HG03025 (cell line): ENCODE measurements at regions not wholly inside any gene's neighbourhood (a gene's known extent, or its start where the extent isn't known, plus 50 kb on each side); places are given as distances from the start of the nearest gene placed in this dataset.
"Not testable (repeated sequence)": the region's sequence is repeated elsewhere in the genome, so short reads cannot be mapped to it uniquely, and the experiment has no call there.

ENCODE experiments used
- ATAC-seq: cut with Tn5 transposase; IDR thresholded peaks from one replicate; pipeline ENCODE4 v1.9.1; 2021; ENCODE audit warnings: mild to moderate bottlenecking, moderate library complexity; ENCODE audit not compliant: unreplicated experiment, low FRiP score

DNA sequence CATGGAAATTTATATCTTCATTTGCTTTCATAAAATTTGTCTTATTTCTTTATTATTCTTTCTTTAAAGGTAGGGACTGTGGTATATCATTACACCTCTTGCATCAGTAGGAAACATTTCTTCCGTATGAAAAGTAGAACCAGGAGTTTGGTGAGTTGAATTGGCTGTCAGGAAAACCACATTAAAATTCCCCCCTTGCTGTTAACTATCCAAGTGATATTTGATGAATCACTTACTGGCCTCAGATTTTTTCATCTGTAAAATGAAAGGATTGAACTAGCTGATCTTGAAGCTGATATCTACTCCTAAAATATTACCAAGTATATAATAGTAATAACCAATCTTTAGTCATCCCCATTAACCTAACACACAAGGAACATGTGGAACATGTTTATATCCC, 460.9 kb downstream of the GJA1 start:
- no peak for ATAC-seq

- no peak for ATAC-seq
Observed at GRCh38 chr6:121896771-121897170, 461.3 kb downstream of the GJA1 start.

DNA sequence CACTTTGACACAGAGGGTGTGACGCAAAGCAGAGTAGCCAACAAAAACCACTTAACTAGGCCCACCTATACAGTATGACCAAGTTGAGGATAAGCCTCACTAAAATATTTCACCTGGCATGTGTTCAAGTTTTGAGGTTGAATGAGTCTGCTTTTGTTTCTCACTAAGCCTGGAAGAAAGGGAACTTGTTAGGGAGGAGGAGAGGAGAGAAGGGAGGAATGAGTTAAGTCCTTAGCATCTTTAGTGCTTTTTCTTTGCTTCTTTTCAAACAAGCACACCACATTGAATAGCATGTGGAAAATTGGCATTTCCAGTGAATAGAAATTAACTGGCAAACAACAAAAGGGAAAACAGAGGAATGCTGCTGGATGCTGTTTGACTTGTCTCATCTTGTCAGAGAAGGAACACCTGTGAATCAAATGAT, 461.9 kb downstream of the GJA1 start:
- ATAC-seq: no peak

GRCh38 chr6:121901432-121901831, 466.0 kb downstream of the GJA1 start:
- ATAC-seq: no peak

GRCh38 chr6:121904559-121904958, 469.1 kb downstream of the GJA1 start:
- ATAC-seq: no peak

- no peak for ATAC-seq
Observed at GRCh38 chr6:121912905-121913304, 477.5 kb downstream of the GJA1 start.

DNA sequence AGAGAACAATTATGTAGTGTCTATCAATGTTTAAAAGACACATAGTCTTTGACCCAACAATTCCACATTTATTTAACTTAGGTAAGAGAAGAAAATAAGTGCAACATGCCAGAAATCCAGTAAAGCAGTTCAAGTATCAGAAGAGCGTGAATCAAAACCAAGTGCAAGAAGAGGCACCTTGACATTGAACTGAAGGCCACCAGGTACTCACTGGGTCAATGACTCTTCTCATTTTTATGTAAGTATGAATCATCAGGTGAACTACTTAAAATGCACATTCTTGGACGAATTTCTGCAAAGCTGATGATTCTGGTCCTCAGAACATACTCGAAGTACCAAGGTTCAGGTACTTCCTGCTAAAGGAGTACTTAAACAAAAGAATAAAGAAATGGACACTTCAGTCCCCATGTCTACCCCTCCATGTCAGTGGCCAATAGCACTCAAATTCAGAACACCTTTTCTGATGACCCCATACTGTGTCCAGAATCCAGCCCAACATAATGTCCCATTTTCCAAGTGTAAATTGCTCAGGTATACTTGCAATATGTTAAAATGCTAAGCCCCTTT, 481.9 kb downstream of the GJA1 start:
- no peak for ATAC-seq

DNA sequence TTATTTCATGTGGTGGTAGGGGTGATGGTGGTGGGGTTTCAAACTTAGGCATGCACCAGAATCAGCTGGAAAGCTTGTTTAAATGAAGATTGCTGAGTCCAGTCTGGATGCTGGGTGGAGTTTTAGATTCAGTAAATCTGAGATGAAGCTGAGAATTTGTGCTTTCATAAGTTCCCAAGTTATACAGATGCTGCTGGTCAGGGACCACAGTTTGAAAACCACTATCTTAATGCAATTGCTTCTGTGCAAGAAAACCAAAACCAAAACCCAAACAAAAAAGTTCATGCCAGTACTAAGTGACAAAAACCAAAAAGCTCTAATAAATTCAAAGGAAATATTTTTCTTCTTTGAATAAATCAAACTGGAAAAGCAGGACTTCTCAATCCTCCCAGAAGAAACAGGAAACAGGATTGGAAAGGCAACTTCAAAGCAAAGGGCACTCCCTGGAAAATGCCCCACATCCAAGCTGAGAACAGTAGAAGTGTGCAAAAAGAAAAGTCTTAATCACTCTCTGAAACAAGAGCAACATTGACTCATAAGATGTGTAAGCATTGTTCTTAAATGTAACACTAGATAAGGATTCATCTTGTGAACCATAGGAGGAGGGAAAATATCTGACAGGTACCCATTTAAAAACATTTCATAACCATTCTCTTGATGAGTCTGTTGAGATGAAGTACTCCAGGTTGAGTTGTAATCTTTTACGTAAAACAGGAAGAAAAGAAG, 481.5 kb upstream of the HSF2 start:
- ATAC-seq: no peak

GRCh38 chr6:121920616-121921015, 478.8 kb upstream of the HSF2 start:
- ATAC-seq: no peak

- no peak for ATAC-seq
Observed at GRCh38 chr6:121925024-121925423, 474.4 kb upstream of the HSF2 start.

DNA sequence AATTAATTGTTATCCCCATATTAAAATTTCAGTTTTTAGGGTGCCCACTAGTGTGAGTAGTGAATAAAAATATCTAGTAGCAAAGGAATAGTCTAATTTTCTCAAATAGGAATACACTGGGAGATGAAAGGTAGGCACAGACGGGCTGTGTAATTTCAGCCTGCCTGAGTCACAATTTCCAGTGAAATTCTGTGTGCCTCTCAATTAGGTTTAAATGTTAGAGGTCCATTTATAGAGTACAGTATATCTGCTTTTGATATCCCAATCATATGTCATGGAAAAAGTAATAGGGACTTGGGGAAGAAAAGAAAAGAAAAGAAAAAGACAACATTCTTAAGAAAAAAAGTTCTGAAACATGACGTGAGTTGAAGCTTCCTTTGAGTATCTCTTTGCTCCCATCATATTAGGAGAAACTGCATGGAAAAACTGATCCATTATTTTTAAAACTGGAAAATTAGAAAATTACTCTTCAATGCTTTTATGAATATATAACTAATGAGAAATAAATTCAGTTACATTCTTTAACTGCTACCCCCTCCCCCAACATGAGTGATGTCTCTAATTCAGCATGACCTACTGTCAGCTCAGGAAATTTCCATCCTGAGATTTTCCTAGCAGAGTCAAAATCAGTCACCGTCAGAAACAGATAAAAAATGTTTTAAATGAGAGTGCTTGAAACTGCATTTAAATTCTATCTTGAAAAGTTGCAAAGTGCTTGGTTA, 473.8 kb upstream of the HSF2 start:
- ATAC-seq: no peak

- ATAC-seq: no peak
Observed at GRCh38 chr6:121929301-121929700, 470.2 kb upstream of the HSF2 start.

GRCh38 chr6:121932076-121932991, 467.1 kb upstream of the HSF2 start:
- ATAC-seq: no peak

DNA sequence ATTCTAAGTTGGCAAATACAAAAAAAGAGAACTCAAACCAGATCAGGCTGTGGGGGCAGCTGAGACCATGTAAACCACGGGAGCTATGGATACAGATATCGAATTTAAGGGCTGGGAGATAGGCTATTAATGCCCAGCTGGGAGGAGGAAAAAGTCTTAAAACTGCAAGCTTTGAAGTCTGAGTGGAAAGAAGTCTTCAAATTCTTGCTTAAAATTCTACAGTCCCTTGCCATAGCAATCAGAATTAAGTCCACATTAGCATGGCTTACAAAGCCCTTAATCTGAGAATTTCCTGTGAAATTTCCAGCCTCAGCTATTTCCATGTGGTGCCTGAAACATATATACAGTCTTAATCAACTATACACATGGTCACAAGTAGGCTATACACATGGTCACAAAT, 465.0 kb upstream of the HSF2 start:
- ATAC-seq: no peak

DNA sequence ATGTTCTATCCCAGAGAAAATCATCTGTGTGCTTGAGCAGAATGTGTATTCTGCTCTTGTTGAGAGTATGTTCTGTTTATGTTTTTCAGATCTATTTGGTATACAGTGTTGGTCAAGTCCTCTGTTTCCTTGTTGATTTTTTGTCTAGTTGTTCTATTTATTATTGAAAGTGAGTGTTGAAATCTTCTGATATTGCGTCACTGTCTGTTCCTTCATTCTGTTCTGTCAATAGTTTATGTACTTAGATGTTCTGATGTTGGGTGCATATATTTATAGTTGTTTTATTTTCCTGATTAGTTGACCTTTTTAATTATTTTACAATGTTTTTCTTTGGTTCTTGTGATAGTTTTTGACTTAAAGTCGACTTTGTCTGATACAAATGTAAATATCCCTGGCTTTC, 458.7 kb upstream of the HSF2 start:
- ATAC-seq: no peak

DNA sequence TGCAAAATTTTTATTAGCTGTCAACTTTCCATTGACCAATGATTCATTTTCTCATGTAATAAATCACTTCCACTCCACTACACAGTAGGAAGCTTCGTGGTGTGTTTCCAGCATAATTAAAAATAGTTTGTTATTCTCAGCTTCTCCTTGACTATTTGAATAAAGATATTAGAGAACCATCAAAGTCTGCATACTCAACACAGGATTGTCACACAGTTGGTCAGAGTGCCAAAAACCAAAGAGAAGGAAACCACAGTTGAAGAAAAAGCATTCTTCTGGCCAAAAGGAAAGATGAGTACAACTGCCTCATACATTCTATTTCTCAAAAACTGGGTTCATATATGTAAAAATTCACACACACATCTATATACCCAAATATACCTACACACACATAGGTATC, 455.1 kb upstream of the HSF2 start:
- no peak for ATAC-seq

DNA sequence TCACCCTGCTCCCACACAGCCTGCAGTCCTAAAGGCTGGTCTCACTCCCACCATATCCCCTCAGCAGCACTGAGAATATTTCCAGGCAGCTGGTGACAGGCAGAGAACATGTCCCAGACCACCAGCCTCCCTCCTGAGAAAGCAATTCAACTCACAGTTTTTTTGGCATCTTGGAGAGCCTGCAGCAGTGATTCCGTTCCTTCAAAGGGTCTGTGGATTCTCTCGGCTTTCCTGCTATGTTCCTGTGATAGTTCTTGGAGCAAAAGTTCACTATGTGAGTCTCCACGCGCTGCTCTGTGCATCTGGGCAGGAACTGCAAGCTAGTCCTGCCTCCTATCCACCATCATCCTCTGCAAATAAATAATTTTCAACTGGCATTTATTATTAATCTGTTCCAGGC, 448.3 kb upstream of the HSF2 start:
- ATAC-seq: no peak

- no peak for ATAC-seq
Observed at GRCh38 chr6:121951918-121952379, 447.5 kb upstream of the HSF2 start.

DNA sequence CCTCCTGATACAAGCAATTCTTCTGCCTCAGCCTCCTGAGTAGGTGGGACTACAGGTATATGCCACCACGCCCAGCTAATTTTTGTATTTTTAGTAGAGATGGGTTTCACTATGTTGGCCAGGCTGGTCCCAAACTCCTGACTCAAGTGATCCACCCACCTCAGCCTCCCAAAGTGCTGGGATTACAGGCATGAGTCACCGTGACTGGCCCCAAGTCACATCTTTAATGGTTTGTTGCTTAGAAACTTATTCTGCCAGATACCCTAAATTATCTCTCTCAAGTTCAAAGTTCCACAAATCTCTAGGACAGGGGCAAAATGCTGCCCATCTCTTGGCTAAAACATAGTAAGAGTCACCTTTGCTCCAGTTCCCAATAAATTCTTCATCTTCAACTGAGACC, 444.1 kb upstream of the HSF2 start:
- ATAC-seq: not testable (repeated sequence)

DNA sequence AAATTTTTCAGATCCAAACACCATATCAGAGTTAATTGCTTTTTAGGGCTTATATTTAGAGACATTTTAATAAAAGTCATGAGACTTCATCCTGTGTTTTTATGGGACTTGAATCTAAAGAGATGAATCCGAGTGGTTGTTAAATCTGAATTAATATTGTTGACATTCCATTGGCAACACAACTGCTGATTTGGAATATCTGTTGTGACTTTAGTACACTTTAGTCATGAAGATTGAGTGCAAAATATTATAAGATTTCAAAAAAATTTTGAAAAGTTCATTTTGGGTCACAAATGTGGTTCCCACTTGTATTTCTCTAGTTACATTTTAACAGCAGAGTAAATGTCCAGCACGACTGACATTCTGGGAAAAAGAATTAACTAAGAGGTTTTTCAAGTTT, 442.7 kb upstream of the HSF2 start:
- ATAC-seq: no peak

- no peak for ATAC-seq
Observed at GRCh38 chr6:121959501-121959900, 440.0 kb upstream of the HSF2 start.
